GM21367 (cell line): ENCODE measurements at regions not wholly inside any gene's neighbourhood (a gene's known extent, or its start where the extent isn't known, plus 50 kb on each side); places are given as distances from the start of the nearest gene placed in this dataset.

Source experiments
- ATAC-seq: cut with Tn5 transposase; IDR thresholded peaks from one replicate; pipeline ENCODE4 v1.9.1; 2021; ENCODE audit not compliant: unreplicated experiment

DNA sequence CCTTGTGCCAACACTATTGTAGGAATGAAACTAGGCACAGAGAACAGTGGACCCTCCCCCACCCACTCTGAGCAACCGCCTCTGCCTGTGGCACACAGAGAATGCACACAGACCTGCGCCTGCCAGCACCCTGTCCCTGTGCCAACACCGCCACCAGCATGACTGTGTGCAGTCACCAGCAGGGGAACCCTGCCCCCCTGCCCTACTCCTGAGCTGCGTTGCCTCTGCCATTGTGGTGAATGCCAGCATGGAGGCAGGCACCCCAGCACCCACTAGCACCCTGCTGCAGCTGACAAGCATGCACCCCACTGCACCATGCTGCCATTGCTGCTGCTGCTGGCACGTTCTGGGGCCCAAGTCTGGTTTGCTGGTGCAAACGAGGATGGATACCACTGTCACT lies 94.4 kb upstream of the PRLR start:
- ATAC-seq = no peak

DNA sequence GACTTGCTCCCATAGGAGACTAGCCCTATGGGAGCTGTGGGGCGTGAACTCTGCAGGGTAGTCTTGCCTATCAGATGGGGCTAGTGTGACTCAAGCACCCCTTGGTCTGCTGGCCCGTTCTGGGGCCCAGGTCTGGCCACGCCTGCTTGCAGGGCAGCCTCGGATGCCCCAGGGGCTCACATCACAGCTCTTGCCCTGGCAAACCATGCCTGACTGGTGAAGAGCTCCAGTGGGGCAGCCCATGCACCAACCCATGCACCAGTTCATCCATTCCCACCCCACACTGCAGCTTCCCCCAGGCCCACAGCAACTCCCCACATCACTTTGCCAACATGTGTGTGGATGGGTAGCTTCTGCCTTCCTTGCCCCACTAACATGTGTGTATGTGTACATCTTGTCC lies 93.9 kb upstream of the PRLR start:
- ATAC-seq = no peak

DNA sequence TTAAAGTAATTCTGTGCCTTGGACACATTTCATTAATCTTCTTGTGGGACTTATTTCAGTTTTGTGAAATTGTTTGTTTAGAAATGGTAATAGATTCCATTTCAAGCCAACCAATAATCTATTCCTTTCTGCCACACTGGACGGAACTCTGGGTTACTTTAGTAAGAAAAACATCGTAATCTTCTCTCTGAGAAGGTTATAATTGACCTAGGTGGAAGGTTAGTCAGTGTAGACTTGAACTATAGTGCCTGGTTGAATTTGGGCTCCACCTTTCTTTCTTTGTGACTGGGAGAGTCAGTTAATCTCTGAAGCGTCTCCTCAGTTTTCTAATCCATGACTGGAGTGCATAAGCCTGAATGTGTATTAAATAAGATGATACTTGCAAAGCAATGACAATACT lies 89.7 kb upstream of the PRLR start:
- peak; percentile 15 for ATAC-seq

DNA sequence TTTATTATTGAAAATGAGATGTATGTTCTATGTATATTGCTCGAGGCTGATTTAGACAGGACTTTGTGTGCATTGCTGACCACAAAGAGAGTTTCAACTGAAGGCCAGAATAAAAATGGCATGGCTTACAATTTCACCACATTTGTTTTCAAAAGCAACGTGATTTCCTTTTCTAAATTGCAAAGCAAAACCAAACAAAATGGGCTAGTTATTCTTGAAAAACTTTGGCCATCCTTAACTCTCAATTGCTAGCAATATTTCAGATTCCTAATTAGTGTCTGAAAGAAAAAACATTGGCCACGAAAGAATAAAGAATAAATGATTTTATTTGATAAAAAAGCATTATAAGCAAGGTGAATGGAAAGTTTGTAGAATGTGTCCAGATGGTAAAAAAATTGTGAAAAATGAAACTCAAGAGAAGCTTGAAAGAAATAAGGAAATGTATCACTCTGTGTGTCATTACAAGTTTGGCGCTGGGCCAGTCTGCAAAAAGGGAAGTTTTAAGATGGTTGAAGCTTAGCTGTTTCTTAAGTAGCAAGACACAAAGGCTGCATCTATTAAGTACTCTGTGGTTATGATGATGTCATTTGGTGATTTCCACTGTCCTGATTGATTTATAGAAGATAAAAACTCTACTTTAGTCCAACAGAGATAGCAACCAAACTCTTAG lies 89.2 kb upstream of the PRLR start:
- ATAC-seq = peak; percentile 97

DNA sequence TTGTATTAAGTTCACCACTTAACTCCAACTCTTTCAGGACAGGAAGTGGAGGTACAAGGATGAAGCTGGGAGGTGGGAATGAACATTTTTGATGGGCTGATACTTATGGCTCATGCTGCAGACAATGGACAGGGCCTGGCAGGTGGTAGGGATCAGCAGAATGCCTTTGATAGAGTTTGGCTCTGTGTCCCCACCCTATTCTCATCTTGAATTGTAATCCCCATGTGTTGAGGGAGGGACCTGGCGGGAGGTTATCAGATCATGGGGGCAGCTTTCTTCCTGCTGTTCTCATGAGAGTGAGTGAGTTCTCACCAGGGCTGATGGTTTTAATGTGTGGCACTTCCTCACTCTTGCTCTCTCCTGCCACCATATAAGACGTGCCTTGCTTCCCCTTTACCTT lies 87.3 kb upstream of the PRLR start:
- ATAC-seq = no peak

DNA sequence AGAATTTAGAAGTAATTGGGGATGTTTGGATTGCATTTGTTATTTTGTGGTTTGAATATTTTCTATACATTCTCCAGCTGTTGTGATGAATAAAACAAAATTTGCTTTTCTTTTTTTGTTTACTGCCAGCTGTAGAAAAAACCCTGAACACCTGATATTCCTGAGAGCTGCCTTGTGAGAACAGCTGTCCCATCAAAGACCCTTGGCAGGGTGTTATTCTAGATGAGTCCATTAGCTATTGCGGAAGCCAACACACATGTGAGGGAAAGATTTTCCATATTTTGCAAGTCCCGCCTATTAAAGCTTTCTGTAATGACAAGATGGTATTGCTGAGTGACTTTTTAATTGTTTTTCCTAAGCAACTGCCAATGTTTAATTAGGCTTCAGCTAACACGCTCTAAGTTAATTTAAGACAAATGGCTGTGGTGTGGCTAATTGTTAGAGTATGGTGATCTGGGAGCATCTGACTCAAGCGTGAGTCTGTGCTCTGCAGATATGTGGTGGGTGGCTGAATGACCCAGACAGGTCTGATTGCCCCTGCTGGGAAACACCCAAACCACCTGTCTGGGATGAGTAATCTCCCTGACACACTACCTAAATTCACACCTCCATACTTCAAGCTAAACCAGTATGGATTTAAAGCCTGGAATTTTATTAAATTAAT lies 86.5 kb upstream of the PRLR start:
- ATAC-seq = no peak

DNA sequence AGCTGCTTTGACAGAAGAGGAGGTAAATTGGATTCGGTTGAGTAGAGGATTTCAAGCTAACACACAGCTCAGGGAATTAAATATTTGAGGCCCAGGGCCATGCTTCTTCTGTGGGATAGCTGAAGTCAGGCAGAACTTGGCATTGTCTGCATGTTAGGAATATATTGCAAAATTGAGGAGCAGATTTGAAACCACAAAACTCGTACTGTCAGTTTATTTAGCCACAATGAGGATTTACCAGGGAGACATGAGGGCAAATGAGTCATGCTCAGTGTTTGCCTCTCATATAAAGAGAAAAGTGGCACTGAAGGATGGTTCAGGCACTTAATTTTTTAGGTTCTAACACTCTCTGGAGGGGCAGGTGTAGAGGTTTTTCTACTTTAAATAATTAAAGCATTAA lies 83.0 kb upstream of the PRLR start:
- no peak for ATAC-seq

DNA sequence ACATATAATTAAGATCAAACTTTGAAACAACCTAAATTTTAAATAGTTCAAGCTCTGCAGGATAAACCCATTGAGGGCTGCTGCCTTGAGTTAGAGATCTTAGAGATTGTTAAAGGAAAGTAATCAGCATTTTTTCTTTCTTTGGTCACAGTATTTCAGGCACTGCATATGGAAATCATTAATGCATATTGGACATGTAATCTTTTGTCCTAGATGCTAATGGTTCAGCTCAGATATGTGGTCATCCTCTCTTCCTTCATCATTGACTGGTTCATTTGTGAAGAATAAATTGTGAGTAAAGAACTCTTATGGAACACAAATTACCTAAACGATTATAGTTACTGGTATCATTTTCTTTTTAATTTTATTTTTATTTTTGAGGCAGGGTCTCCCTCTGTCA lies 82.0 kb upstream of the PRLR start:
- no peak for ATAC-seq

DNA sequence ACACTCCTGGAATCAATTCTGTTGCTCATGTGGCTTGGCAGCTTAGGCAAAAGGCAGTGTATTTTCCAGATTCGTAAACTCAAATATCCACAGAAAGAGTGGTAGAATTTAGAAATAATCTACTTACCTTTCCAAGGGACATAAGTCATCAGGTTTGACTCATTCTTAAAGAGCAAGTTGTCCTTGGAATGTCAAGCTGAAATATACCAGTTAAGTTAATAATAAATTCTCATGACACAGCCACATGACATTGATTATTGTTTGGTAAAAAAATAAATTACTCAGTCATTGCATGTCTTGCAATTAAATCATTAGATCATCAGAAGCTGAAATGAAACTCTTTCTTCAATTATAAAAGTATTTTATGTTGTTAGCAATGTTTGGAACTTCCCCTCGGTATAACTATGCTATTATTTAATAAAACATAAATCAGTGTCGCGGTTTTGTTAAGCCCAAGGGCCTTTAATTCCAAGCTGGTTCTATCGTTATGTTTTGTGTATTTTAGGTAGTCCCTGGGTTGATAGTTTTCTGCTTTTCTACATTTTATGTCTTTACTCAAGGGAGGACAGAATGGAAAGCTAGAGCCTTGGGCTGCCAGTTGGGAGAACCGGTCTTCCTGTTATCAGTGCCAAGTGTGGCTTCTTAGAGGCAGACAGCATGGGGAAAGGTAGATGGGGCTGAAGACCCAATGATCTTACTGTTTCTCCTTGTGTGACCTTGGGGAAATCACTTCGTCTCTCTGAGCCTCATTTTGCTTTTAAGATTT lies 79.3 kb upstream of the PRLR start:
- no peak for ATAC-seq

DNA sequence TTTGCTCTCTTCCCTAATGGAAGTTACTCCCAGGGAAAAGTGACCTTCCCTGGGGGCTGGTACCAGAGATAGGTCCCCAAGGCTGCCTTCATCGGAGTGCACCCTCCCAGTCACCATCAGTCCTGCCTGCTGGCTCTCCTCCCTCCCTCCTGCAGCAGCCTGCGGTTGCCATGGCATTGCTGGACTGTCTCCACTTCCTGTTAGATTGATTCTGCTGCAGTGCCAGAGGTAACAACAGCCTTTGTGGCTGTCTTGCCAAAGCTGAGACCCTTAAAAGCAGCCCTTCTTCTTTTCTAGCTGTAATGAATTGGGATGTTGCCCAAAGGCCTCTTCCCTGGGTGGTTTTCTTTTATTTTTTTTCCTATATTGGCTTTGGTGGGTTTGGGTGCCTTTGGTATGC lies 78.1 kb upstream of the PRLR start:
- ATAC-seq = peak; percentile 65

DNA sequence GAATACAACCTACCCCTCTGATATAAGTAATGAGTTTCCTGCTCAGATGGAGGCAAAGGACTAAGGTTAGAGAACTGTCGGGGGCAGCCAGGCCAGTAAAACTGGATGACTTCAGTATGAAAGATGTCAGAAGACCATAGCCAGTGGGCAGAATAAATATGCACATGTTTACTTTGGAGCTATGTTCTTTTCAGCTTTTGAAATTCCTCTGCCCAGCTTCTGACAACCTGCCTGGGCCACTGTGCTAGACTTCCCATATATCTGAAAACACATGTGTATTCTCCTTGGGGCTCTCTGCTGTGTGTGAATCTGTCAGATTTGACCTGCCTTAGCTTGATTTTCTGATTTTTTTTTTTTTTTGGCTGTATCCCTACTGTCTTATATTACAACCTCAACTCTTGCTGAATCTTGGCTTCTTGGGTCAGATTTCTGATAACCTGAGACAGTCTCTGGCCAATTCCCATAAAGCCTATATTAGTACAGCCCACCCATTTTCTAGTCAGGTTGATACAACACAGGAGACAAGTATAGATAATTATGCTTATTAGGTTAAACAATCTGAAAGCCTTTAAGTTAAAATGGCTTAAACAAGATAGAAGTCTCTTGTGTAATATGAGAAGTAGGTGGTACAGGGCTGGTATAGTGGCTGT lies 76.6 kb upstream of the PRLR start:
- ATAC-seq = no peak

DNA sequence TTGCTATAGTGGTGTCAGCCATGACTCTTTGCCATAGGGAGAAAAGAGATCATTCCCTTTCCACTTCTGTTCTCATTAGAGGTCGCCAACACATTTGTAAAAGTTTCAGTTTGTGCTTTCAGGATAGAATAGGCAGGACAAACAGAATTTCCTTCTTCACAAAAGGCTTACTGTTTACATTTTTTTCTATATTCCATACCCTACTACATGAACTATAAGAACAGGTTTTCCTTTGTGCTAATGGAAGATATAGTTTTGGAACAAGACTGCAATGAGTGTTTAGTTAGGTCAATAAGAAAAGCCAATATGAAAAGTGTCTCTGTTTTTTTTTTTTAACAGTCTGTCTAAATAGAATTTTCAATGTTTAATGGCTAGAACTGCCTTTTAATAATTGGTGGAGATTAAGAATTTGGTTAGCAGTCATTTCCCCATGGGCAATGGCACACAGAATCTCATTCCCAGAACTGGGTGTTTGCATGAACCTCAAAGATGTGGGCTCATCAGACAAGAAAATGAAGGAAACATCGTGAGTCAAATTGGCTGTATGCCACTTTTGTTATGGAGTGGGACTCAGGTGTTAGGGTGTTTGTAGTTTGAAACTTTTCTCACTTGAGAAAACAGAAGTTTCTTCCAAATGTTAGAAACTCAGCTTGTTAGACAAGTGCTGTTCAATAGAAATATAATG lies 75.2 kb upstream of the PRLR start:
- ATAC-seq = no peak

DNA sequence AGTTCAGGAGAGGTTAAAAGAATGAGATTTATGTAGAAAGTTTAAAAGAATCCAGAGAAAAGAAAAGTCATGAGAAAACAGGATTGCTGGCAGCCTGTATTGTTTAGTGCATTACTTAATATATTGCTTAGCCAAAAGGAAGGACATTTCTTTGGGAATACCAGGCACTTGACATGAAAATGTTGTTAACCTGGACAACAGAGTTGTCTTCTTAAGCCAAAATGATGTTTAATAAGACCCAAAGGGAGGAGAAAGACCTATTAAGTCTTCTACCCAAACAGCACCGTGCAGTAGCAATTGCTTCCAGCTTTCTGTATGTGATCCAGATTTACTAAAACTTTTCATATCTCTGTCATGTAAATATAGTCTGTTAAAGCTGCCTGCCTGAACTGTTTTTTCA lies 74.0 kb upstream of the PRLR start:
- no peak for ATAC-seq

DNA sequence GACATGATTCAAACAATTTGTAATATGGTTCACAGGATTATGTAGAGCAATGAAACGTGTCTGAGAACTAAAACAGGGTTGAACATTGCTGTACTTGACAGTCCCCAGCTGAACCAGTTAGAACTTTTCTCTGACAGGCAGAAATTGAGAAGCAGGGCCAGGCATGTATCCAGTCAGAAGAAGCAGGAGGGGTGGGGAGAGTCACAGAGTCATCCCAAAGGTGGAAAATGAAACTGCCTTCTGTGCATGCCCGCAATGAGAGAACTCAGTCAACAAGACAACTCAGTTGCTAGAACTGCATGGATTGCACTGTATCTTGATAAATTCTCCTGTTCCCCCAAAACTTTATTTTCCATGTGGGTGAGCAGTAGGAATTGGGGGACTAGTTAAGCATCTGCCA lies 72.9 kb upstream of the PRLR start:
- peak; percentile 40 for ATAC-seq

DNA sequence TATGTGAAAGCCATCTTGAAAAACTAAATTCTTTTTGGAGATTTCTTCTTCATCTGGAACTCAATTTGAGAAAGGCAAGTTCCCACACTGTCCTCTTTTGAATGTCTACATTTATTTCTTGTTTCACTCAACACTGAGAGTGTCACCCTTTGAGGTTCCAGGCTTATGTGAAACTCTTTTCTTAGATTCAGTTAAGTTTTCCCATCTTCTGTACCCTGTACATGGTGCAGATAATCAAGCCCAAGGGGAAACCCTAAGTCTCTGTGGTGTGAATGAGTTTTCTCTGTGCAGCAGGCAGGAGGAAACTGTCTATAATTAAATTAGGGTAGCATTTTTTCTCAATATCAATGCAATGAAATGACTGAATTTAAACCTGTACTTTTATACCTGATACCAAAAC lies 72.3 kb upstream of the PRLR start:
- ATAC-seq = peak; percentile 91

DNA sequence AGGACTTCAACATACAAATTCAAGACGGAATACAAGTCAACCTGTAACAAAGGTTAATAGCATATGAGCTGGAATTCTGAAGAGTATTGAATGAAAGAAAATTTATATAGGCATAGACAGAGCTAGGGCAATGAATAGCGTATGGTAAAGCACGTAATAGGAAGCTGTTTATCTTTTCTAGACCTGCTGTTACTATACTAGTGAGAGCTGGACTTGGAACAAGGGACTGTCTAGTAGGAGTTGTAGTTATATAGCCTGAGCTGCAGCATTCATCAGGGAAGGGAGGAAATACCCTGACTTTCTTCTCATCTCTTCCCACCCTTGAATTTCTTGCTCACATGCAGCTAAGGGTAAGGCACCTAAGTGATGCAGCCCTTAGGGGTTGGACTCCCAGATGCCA lies 67.5 kb upstream of the PRLR start:
- ATAC-seq = no peak

DNA sequence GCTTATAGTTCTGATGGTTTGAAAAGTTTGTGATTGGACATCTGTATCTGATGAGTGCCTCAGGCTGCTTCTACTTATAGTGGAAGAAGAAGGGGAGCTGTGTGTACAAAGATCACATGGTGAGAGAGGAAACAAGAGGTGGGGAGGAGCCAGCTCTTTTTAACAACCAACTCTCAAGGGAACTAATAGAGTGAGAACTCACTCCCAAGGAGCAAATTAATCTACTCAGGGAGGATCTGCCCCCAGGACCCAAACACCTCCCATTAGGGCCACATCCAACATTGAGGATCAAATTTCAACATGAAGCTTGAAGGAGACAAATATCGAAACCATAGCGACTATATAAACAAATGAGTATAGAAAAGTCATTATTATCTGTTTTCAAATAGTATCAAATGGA lies 64.7 kb upstream of the PRLR start:
- ATAC-seq = no peak

DNA sequence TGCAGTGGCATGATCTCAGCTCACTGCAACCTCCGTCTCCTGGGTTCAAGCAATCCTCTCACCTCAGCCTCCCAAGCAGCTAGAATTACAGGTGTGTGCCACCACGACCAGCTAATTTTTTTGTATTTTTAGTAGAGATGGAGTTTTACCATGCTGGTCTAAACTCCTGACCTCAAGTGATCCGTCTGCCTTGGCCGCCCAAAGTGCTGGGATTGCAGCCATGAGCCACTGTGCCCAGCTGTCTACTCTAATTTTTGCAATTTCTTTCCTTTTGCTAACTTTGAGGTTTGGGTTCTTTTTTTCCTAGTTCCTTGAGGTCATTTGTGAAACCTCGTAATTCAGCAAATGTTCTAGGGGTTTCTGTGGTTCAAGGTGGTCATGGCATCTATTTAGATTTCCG lies 63.7 kb upstream of the PRLR start:
- ATAC-seq = no peak

DNA sequence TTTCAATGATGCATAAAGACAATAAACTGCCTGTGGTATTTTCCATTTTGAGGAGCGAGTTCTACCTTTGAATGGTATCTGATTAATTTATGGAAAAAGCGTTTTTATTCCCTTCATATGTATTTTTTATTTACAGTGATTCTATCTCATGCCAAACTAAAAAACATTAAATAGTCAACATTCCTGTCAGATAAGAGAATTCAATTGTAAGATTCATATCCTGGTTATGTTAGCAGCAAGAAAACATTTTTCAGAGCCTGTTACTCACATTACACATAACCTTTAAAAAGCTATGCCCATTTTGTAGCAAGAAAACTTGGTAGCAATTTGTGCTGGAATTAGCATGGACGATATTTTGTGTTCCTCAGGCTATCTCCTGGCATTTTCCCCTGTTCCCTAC lies 55.1 kb upstream of the PRLR start:
- no peak for ATAC-seq

DNA sequence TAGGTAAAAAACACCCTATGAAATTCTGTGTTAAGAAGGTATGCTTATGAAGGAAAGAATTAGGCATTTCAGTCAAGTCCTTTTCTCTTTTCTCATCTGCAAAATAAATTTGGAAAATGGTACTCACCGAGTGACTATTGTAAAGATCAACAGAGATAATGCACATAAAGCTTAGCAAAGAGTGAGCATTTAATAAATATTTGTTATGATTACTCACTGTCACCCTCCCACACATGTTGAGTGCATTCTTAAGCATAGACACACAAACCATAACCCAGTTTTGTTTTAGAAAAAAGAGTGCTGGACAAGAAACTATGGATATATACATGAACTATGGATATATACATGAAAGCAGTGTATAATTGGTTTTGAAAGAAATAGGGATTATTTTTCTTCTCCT lies 54.7 kb upstream of the PRLR start:
- no peak for ATAC-seq

DNA sequence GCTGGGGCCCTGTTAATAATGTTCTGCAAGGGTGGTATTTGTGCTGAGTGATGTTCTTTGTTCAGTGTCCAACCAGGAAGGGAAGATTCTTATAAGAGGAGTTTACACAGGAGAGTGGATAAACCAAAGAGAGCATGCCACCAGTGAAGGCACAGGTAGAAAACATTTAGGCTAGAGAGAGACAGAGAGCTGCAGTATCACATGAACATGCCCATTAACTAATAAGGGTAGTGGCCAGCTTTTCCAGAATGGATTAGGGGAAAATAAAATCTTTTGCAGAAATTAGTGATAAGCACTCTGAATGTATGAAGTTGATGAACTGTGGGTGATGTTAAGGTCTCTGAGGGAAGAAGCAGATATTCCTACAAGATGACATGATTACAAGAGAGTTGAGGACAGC lies 54.1 kb upstream of the PRLR start:
- no peak for ATAC-seq
